HG03432 (cell line): ENCODE measurements at regions not wholly inside any gene's neighbourhood (a gene's known extent, or its start where the extent isn't known, plus 50 kb on each side); places are given as distances from the start of the nearest gene placed in this dataset.
"Not testable (repeated sequence)": the region's sequence is repeated elsewhere in the genome, so short reads cannot be mapped to it uniquely, and the experiment has no call there.

ENCODE experiments used
- ATAC-seq: cut with Tn5 transposase; IDR thresholded peaks from one replicate; pipeline ENCODE4 v1.9.1; 2021; ENCODE audit warnings: mild to moderate bottlenecking, moderate library complexity; ENCODE audit not compliant: unreplicated experiment

DNA sequence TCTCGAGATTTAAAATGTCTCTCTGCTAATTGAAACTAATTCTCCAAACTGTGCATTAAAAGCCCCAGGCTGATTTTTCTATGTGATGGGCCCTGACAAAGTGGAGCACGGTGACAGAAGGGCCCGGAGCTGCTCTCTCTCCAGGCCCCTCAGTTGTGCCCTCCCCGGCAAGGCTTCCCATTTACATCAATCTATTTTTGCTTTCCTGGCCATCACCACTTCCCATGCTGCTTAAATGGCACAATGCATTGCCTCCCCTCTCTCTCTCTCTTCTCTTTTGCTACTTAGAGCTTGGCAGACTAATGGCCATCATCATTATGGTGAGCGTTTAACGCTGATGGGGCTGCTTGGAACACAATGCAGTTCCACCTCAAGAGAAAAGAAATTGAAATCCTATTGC, 270.7 kb upstream of the DIO3 start:
- ATAC-seq: no peak

DNA sequence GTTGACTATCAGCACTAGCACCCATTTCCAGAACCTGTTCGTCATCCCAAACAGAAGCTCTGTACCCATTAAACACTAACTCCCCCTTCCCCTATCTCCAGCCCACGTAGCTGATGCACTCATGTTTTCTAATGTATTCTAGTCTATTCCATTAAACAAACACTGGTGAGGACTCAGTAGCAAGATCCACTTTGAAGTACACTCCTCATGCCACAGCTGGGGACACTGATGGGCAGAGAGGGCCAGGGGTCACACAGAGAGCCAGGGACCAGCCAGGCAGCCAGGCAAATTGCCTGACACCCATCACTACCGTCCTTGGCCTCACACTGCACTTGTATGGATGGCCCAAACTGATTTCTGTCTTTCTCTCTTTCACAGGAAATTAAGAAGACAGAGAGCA, 269.9 kb upstream of the DIO3 start:
- no peak for ATAC-seq

DNA sequence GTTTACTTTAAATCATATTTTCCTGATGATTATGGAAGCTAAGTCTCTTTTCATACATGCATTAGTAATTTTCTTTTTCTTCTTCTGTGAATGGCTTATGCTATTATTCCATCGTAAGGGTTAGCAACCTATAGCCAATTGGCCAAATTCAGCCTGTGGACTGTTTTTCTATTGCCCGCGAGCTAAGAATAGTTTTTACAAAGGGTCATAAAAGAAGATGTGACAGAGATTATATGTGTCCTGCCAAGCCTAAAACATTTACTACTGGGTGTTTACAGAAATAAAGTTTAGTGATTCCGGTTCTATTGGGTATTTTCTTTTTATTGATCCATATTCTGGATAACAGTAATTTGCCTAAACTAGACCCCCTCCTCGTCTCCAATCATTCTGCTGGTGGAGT, 268.8 kb upstream of the DIO3 start:
- no peak for ATAC-seq

DNA sequence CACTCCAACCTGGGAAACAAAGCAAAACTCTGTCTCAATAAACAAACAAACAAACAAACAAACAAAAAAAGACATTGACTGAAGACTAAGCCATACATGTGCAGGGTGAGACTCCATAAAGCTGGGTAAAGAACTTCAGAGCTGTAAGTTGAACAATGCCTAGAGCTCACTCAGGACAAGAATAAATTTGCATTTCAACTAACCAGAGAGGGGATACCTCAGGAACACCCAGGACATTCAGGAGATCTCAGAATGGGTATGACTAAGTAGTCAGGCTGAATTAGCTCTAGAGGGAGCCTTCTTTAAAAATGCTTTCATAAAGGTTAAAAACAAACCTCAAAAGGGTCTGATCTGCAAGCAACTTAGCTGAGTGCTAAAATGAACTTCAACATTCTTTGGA, 267.7 kb upstream of the DIO3 start:
- no peak for ATAC-seq

DNA sequence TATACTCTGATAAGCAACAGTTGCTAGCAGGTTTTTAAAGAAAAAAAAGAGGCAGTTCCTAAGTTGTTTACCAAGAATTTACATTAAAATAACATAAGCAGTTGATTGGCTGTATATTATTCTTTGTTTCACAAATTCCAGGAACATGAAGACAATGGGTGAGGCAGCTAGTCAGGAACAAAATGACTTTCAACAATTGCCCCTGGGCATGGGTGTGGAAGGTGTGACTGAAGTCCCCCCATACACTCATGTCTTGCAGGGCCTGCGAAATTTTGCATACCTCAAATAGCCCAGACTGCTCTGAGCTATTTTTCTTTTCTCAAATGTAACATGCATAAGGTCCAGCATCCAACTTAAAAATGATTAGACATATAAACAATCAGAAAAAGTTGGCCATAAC, 267.2 kb upstream of the DIO3 start:
- ATAC-seq: no peak

DNA sequence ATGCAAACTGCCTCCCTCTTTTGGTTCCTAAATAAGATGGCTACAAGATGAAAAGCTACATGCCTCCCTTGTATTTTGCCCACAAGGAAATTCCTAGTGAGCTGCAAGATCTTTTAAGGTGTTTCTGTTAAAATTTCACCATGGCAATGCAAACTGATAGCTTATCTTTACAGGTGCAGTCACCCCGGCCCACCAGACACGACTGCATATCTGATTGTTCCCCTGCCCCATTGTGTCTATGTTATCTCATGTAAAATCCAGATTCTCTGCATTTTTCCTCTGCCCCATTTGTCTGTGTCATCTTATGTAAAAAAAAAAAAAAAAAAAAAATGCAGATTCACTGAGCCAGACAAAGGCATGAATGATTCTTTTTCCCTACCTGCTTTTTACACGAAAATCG, 261.5 kb upstream of the DIO3 start:
- ATAC-seq: not testable (repeated sequence)

DNA sequence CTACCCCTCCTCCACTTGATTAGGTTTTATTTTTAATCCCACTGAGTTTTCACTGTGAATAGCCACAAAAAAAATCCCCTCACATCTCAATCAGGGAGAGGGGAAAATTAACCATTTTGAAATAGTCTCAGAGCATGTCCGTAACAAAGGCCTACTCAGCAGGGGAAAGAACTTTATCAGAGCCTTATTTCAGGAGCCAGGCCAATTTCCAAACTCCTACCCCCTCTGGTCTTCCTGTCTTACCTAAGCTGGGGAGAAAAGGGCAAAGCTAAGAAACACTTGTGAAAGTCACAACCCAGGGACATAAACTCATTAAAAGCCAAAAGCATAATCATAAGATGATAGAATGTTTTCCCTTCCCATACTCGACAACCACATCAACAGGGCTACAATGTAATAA, 260.3 kb upstream of the DIO3 start:
- no peak for ATAC-seq

DNA sequence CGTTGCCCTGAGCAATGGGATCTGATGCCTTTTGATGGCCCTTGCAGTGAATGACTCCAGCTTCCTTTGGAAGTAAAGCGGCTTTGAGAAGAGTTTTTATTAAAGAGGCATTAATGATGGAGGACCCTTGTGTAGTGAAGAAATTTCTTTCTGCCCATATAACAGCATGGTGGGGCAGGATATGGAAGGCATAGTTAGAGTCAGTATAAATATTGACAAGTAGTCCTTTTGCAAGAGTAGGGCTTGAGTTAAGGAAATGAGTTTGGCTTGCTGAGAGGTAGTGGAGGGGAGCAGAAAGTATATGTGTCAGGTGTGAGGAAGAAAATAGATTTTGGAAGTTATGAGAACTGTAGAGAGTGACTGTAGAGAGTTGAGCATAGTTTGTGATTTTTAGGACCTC, 254.1 kb upstream of the DIO3 start:
- ATAC-seq: not testable (repeated sequence)

DNA sequence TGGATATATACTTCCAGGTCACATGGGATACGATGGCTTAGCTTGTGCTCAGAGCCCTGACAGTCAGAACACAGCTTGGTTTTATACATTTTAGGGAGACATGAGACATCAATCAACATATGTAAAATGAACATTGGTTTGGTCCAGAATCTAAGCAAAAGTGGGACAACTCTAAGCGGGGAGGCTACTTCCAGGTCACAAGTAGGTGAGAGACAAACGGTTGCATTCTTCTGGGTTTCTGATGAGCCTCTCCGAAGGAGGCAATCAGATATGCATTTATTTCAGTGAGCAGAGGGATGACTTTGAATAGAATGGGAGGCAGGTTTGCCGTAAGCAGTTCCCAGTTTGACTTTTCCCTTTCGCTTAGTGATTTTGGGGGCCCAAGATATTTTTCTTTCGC, 250.1 kb upstream of the DIO3 start:
- ATAC-seq: not testable (repeated sequence)

DNA sequence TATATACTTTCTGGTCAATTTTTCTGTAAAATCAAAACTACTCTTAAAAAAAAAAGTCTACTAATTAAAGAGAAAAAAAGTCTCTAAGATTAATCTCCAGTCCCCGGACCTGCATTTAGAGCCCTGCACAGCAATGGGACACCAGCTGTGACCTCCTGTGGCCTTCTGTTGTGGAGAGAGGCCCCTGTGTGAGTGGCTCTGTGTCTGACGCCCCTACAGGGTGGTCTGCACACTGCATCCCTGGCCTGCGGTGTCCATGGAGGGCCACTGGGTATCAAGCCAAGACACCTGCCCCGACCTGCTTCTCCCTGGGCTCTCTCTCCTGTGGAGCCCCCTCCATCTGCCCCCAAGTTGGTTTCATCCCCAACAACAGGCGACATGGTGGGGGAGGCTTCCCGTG, 248.0 kb upstream of the DIO3 start:
- ATAC-seq: no peak

DNA sequence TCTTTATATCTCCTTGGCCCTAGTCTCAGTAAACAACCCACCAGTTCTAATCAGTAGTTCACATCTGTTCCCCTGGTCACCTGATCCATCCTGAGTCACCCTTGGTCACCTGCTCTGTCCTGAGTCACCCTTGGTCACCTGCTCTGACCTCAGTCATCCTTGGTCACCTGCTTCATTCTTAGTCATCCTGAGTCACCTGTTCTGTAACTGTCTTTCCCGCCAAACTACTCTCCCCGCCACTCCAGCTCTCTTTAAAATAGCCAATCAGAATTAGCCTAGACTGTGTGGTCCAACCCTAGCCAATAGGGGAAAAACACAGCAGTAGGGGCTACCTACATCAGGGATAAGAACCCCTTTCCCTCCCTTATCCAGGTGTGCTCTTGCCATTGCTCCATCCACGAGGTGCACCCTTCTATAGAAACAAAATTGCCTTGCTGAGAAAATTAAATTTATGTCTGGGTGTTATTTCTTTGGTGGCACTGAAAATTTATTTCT, 245.4 kb upstream of the DIO3 start:
- no peak for ATAC-seq

DNA sequence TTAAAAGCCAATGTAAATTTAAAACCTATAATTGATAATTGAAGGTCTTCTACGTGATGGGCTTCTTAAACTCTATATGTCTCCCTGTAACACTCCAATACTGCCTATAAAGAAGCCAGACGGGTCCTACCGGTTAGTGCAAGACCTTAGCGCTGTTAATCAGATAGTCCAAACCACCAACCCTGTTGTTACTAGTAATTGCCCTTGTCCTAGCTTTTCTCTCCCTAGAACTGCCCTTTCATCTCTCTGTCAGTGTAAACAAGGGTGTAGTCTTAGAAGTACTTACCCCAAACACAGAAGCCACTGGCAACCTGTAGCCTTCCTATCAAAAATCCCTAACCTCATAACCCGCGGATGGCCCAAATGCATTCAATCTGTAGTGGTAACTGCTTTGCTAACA, 243.0 kb upstream of the DIO3 start:
- ATAC-seq: no peak

DNA sequence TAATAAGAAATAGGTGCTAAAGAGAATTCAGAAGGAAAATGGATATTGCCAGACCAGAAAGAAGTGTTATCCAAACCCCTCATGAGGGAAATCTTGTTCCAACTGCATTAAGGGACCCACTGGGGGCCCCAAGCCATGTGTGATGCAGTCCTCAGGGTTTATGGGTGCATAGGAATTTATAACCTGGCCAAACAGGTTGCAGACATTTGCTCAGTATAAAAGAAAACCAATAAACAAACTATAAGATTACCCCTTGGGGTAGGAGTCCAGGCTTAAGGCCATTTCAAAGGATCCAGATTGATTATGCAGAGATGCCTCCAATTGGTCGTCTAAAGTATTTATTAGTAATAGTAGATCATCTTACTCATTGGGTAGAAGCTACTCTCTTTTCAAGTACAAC, 240.9 kb upstream of the DIO3 start:
- no peak for ATAC-seq

DNA sequence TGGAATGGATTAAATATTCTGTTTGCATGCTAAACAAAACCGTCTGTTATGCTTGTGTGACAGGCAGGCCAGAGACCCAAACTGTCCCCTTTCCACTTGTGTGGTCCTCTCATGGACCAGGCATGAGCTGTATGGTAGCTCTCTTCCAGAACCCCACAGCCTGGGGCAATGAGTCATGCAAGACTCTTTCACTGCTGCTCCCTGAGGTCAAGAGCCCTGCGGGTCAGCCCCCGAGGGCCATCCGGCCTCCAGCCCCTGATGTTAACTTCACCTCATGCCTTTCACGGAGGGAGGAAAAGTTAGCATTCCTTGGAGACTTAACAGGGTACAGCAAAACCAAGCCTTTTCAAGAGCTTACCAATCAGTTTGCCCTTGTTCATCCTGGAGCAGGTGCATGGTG, 239.1 kb upstream of the DIO3 start:
- no peak for ATAC-seq

DNA sequence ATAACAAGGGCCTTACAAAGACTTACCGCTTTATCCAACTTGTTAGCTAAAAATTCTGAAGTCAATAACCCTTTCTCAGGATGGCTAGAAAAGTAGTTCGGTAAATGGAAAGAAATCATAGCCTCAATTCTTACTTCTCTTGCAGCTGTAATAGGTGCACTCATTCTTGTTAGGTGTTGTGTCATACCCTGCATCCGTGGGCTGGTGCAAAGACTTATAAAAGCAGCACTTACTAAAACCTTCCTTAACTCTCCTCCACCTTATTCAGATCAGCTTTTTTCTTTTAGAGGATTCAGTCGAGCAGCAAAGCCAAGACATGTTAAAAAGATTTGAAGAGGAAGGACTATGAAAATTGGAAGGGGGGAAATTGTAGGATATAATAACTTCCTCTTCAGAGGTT, 238.2 kb upstream of the DIO3 start:
- no peak for ATAC-seq

DNA sequence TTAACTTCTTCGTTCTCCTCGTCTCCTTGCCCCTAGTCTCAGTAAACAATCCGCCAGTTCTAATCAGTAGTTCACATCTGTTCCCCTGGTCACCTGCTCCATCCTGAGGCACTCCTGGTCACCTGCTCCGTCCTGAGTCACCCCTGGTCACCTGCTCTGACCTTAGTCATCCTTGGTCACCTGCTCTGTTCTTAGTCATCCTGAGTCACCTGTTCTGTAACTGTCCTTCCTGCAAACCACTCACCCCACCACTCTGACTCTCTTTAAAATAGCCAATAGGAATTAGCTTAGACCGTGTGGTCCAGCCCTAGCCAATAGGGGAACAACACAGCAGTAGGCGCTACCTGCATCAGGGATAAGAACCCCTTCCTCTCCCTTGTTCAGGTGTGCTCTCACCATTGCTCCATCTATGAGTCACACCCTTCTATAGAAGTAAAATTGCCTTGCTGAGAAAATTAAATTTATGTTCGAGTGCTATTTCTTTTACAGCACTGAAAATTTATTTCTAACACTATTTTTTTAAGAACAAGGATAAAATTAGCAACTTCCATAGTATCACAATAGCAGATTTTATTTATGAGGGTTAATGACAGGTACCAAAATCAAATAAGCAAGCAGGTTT, 237.6 kb upstream of the DIO3 start:
- not testable (repeated sequence) for ATAC-seq

DNA sequence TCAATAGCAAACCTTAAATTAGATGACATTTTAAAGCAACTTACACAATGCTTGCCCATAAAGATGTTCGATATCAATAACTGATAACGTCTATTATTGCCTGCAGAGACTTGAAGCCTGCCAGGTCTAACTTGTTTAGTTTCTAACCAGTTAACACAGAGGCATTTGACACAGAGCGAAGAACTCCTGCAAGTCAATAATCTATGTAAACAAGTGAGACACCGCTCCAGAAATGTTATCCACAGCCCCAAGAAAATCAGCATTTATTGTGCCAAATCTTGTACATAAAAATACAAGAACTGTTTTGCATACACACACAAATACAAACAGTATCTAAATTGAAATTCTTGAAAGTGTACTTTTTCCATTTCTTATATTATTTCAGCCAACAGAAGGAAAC, 236.0 kb upstream of the DIO3 start:
- ATAC-seq: no peak

DNA sequence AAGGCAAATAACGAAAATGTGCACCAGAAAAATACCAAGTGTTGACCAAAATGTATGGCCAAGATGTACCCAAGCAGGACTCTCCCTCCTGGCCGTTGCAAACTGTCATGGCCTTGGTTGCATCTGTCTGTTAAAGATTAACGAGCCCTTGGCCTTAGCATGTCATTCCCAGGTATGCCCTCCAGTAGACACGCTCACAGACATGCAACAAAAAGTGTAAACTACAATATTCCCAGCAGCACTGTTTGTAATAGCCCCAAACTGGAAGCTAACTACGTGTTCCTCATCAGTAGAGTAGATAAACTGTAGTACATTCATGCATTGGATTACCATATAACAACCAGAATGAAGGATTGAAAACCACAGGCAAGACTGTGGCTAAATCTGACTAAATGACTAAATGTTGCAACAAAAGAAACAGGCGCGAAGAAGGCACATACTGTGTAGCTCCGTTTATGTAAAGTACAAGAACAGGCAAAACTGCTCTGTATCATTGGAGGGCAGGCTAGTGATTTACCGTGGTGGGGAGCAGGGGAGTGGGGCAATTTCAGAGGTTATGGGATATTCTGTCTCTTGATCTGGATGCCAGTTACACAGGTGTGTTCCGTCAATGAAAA, 232.8 kb upstream of the DIO3 start:
- no peak for ATAC-seq

DNA sequence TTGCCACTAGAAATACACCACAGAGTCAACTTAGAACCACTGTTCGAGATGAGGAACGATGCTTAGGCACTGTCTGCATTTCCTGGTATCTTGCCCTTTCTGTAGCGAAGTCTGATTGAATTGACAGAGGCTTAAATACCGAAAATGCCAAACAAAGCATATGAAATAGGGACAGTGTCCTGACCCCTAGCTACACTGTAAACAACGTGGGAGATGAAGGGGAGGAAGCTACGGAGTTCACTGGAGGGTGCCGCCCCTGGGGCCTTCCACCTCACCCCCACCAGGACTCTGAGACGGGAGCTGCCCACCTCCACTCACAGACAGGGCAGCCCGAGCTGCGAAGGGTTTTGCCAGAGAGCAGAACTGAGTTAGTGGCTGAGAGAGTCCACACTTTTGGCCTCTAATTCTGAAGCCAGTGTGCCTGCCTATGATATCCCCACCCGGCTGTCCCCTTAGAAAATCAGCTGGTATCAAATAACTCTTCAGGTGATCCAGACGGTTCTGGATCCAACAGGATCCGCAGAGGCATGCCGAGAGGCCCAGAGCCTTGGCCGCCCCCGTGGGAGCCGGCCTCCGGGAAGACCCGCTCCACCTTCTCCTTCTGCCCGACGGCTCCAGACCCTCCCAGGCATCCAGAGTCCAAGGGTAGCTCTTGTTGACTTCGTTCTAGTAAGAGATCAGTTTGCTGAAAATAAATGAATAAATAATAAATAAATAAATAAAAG, 230.7 kb upstream of the DIO3 start:
- ATAC-seq: no peak

DNA sequence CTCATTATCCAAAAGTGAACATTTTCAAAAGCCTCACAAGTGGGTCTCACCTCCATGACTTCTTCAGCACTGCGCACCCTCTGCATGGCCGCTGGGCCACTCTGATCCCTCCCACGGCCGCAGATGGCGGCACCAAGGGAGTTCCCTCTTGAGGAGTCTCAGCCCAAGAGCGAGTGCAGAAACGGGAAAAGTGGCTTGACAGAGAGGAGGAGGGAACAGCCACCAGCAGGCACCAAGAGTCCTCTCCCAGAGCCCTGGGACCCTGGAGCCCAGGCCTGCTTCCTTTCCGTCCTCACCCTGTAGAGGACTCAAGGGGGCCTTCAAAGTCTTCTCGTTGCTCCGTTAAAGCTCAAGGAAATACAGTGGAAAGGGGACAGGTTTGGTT, 230.2 kb upstream of the DIO3 start:
- no peak for ATAC-seq

DNA sequence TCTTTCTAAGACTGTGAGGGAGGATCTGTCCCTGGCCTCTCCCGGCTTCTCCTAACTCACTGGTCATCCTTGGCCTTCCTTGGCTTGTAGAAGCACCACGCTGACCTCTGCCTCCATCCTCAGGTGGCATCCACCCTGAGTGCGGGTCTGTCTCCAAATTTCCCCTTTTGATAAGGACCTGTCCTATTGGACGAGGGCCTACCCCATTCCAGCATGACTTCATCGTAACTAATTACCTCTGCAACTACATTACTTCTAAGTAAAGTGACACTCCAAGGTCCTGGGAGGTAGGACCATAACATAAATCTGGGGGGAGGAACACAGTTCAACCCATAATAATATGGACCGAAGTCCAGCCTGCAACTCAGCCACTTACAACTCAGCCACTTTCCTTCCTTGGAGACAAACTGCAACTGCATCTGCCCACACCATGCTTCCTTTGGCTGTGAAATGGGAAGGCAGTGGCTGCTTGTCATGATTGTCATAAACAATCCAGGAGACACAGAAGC, 229.6 kb upstream of the DIO3 start:
- ATAC-seq: no peak

DNA sequence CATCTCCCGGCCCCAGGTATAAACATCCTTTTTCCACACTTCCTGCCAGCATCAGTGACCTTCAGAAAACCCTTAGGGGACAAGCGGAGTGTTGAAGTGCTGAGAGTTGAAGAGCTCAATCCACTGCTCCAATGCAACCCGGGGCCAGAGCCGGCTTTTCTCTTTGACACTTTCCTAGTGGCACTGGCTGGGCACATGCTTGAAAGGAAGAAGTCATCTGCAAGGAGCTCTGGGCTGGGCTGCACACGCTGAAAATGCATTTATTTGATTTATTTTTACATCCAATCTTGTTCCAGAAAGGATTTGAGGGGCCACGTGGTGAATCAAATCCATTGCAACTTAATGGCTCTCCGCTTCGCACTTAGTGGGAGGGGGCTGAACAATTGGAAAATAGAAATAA, 229.0 kb upstream of the DIO3 start:
- no peak for ATAC-seq
